ENCODE measurements at regions not wholly inside any gene's neighbourhood (a gene's known extent, or its start where the extent isn't known, plus 50 kb on each side); places are given as distances from the start of the nearest gene placed in this dataset.
"Not testable (repeated sequence)": the region's sequence is repeated elsewhere in the genome, so short reads cannot be mapped to it uniquely, and the experiment has no call there.

- no peak for DNase-seq
These were observed 2000.7 kb downstream of the OLFM4 start for GRCh38 chr13:55029280-55029679.

GRCh38 chr13:55038230-55038629, 2009.6 kb downstream of the OLFM4 start:
- DNase-seq, result no peak

GRCh38 chr13:55053891-55054550, 2025.4 kb downstream of the OLFM4 start:
- DNase-seq, result not testable (repeated sequence)

GRCh38 chr13:55055666-55056065, 2027.1 kb downstream of the OLFM4 start:
- DNase-seq, result not testable (repeated sequence)

GRCh38 chr13:55062662-55063061, 2034.0 kb downstream of the OLFM4 start:
- DNase-seq, result no peak

- no peak for DNase-seq
These were observed 2039.3 kb downstream of the OLFM4 start for GRCh38 chr13:55067946-55068345.

- DNase-seq, result no peak
These were observed 2041.1 kb downstream of the OLFM4 start for GRCh38 chr13:55069746-55070145.

GRCh38 chr13:55073000-55073399, 2044.4 kb downstream of the OLFM4 start:
- DNase-seq, result no peak

GRCh38 chr13:55084630-55085029, 2056.0 kb downstream of the OLFM4 start:
- DNase-seq, result no peak

- no peak for DNase-seq
These were observed 2053.6 kb upstream of the PRR20A start for GRCh38 chr13:55087085-55087484.

GRCh38 chr13:55090612-55091011, 2050.1 kb upstream of the PRR20A start:
- no peak for DNase-seq

- no peak for DNase-seq
These were observed 2049.5 kb upstream of the PRR20A start for GRCh38 chr13:55091172-55091571.

GRCh38 chr13:55106509-55106908, 2034.2 kb upstream of the PRR20A start:
- no peak for DNase-seq

GRCh38 chr13:55120631-55121030, 2020.1 kb upstream of the PRR20A start:
- DNase-seq, result no peak

GRCh38 chr13:55155046-55155445, 1985.7 kb upstream of the PRR20A start:
- no peak for DNase-seq

- DNase-seq, result no peak
These were observed 1981.0 kb upstream of the PRR20A start for GRCh38 chr13:55159765-55160164.

GRCh38 chr13:55160867-55161266, 1979.9 kb upstream of the PRR20A start:
- no peak for DNase-seq

GRCh38 chr13:55178582-55178981, 1962.1 kb upstream of the PRR20A start:
- not testable (repeated sequence) for DNase-seq

GRCh38 chr13:55190996-55191395, 1949.7 kb upstream of the PRR20A start:
- no peak for DNase-seq

GRCh38 chr13:55199134-55199533, 1941.6 kb upstream of the PRR20A start:
- DNase-seq, result no peak

- no peak for DNase-seq
These were observed 1925.8 kb upstream of the PRR20A start for GRCh38 chr13:55214841-55215345.

- DNase-seq, result no peak
These were observed 1921.2 kb upstream of the PRR20A start for GRCh38 chr13:55219538-55219937.

- no peak for DNase-seq
These were observed 1910.7 kb upstream of the PRR20A start for GRCh38 chr13:55229906-55230569.

- DNase-seq, result no peak
These were observed 1910.2 kb upstream of the PRR20A start for GRCh38 chr13:55230570-55230908.
